Central memory CD8-positive, alpha-beta T cell (primary cell): ENCODE measurements at regions not wholly inside any gene's neighbourhood (a gene's known extent, or its start where the extent isn't known, plus 50 kb on each side); places are given as distances from the start of the nearest gene placed in this dataset.

Experiments
- ATAC-seq: fragments of 150-1000 bp; cut with Tn5 transposase; replicated peaks from 2 replicates; pipeline ENCODE4 v1.10.0; 2022; ENCODE audit warnings: mild to moderate bottlenecking, moderate FRiP score, moderate number of reproducible peaks; ENCODE audit not compliant: poor library complexity, severe bottlenecking; ENCODE audit errors: extremely low read depth
- DNase-seq, 2 donors: peaks; one replicate each; pipeline ENCODE4 v3.0.0; 2021; ENCODE audit warnings: low spot score in 2 of 2
- H3K27ac Mint-ChIP-seq: one replicate; pipeline ENCODE4 v1.8.0; 2022; ENCODE audit warnings: low read depth, mild to moderate bottlenecking, moderate library complexity, mixed read lengths
- H3K27me3 Mint-ChIP-seq: one replicate; pipeline ENCODE4 v1.8.0; 2022; ENCODE audit warnings: mixed read lengths
- H3K36me3 Mint-ChIP-seq: one replicate; pipeline ENCODE4 v1.8.0; 2022; ENCODE audit warnings: mild to moderate bottlenecking, moderate library complexity, mixed read lengths; ENCODE audit not compliant: insufficient read depth
- H3K4me1 Mint-ChIP-seq: one replicate; pipeline ENCODE4 v1.8.0; 2022; ENCODE audit warnings: mixed read lengths
- H3K4me3 Mint-ChIP-seq: one replicate; pipeline ENCODE4 v1.8.0; 2022; ENCODE audit warnings: mild to moderate bottlenecking, moderate library complexity, mixed read lengths
- H3K9me3 Mint-ChIP-seq: one replicate; pipeline ENCODE4 v1.8.0; 2022; ENCODE audit warnings: mixed read lengths

- no peak for ATAC-seq
- Mint-ChIP-seq H3K4me3 (no peak overlapping the region), H3K9me3 (peaks cover 5% of the 10 kb centered on the region), H3K27ac (no peak overlapping the region), H3K36me3 (no peaks in the 10 kb centered on the region), H3K4me1 (no peaks in the 10 kb centered on the region), H3K27me3 (no peaks in the 10 kb centered on the region)
- DNase-seq: no peak
These were observed 288.7 kb upstream of the IGFBP3 start for GRCh38 chr7:46209611-46210388.

GRCh38 chr7:46208635-46209525, 287.8 kb upstream of the IGFBP3 start:
- no peaks in the 10 kb centered on the region for H3K27me3 Mint-ChIP-seq
- H3K36me3 Mint-ChIP-seq: no peaks in the 10 kb centered on the region

GRCh38 chr7:46207931-46208634, 287.0 kb upstream of the IGFBP3 start:
- ATAC-seq (no peak), DNase-seq (no peak)
- peaks cover 5% of the 10 kb centered on the region for H3K9me3 Mint-ChIP-seq
- H3K27me3 Mint-ChIP-seq: no peaks in the 10 kb centered on the region
- H3K36me3 Mint-ChIP-seq: no peaks in the 10 kb centered on the region
- no peaks in the 10 kb centered on the region for H3K4me1 Mint-ChIP-seq
- no peak overlapping the region for H3K27ac Mint-ChIP-seq
- H3K4me3 Mint-ChIP-seq: no peak overlapping the region

More at GRCh38 chr7:46208635-46209525, 287.8 kb upstream of the IGFBP3 start:
- H3K27ac Mint-ChIP-seq: no peak overlapping the region
- ATAC-seq: no peak
- no peak overlapping the region for H3K4me3 Mint-ChIP-seq
- DNase-seq: no peak
- peaks cover 5% of the 10 kb centered on the region for H3K9me3 Mint-ChIP-seq
- no peaks in the 10 kb centered on the region for H3K4me1 Mint-ChIP-seq

GRCh38 chr7:46206476-46207060, 285.5 kb upstream of the IGFBP3 start:
- Mint-ChIP-seq H3K27me3 (no peaks in the 10 kb centered on the region), H3K4me3 (no peak overlapping the region), H3K4me1 (no peaks in the 10 kb centered on the region), H3K9me3 (no peaks in the 10 kb centered on the region), H3K36me3 (no peaks in the 10 kb centered on the region), H3K27ac (no peak overlapping the region)
- DNase-seq: no peak
- no peak for ATAC-seq

GRCh38 chr7:46205478-46205877, 284.4 kb upstream of the IGFBP3 start:
- Mint-ChIP-seq H3K4me1 (no peaks in the 10 kb centered on the region), H3K27me3 (no peaks in the 10 kb centered on the region)

GRCh38 chr7:46203926-46204325, 282.9 kb upstream of the IGFBP3 start:
- Mint-ChIP-seq H3K27ac (no peak overlapping the region), H3K36me3 (no peaks in the 10 kb centered on the region), H3K9me3 (no peaks in the 10 kb centered on the region), H3K4me3 (no peak overlapping the region), H3K4me1 (no peaks in the 10 kb centered on the region), H3K27me3 (no peaks in the 10 kb centered on the region)
- ATAC-seq (no peak), DNase-seq (no peak)

More at GRCh38 chr7:46205478-46205877, 284.4 kb upstream of the IGFBP3 start:
- ATAC-seq (no peak), DNase-seq (no peak)
- Mint-ChIP-seq H3K9me3 (no peaks in the 10 kb centered on the region), H3K27ac (no peak overlapping the region), H3K36me3 (no peaks in the 10 kb centered on the region), H3K4me3 (no peak overlapping the region)

- no peaks in the 10 kb centered on the region for H3K9me3 Mint-ChIP-seq
- DNase-seq: no peak
- no peaks in the 10 kb centered on the region for H3K4me1 Mint-ChIP-seq
- no peak for ATAC-seq
- H3K4me3 Mint-ChIP-seq: no peak overlapping the region
- no peaks in the 10 kb centered on the region for H3K27me3 Mint-ChIP-seq
- no peaks in the 10 kb centered on the region for H3K36me3 Mint-ChIP-seq
- H3K27ac Mint-ChIP-seq: no peak overlapping the region
These were observed 281.3 kb upstream of the IGFBP3 start for GRCh38 chr7:46202379-46202778.

GRCh38 chr7:46201961-46202360, 280.9 kb upstream of the IGFBP3 start:
- Mint-ChIP-seq H3K4me3 (no peak overlapping the region), H3K27ac (no peak overlapping the region), H3K36me3 (no peaks in the 10 kb centered on the region), H3K4me1 (no peaks in the 10 kb centered on the region), H3K27me3 (no peaks in the 10 kb centered on the region), H3K9me3 (no peaks in the 10 kb centered on the region)
- no peak for DNase-seq
- no peak for ATAC-seq

GRCh38 chr7:46198701-46199100, 277.6 kb upstream of the IGFBP3 start:
- no peak for DNase-seq
- Mint-ChIP-seq H3K36me3 (no peaks in the 10 kb centered on the region), H3K27ac (no peak overlapping the region), H3K9me3 (no peaks in the 10 kb centered on the region), H3K27me3 (no peaks in the 10 kb centered on the region), H3K4me1 (no peaks in the 10 kb centered on the region), H3K4me3 (no peak overlapping the region)
- no peak for ATAC-seq

- H3K27ac Mint-ChIP-seq: no peak overlapping the region
- H3K9me3 Mint-ChIP-seq: no peaks in the 10 kb centered on the region
- H3K27me3 Mint-ChIP-seq: no peaks in the 10 kb centered on the region
- no peaks in the 10 kb centered on the region for H3K4me1 Mint-ChIP-seq
- no peaks in the 10 kb centered on the region for H3K36me3 Mint-ChIP-seq
- ATAC-seq: no peak
- no peak for DNase-seq
- H3K4me3 Mint-ChIP-seq: no peak overlapping the region
These were observed 276.9 kb upstream of the IGFBP3 start for GRCh38 chr7:46197785-46198540.

GRCh38 chr7:46195934-46196333, 274.9 kb upstream of the IGFBP3 start:
- ATAC-seq (no peak), DNase-seq (no peak)

GRCh38 chr7:46192271-46192670, 271.2 kb upstream of the IGFBP3 start:
- H3K4me1 Mint-ChIP-seq: no peaks in the 10 kb centered on the region
- H3K27ac Mint-ChIP-seq: no peak overlapping the region
- H3K27me3 Mint-ChIP-seq: no peaks in the 10 kb centered on the region
- ATAC-seq (no peak), DNase-seq (no peak)
- H3K9me3 Mint-ChIP-seq: peaks cover 6% of the 10 kb centered on the region
- no peaks in the 10 kb centered on the region for H3K36me3 Mint-ChIP-seq
- no peak overlapping the region for H3K4me3 Mint-ChIP-seq

More at GRCh38 chr7:46195934-46196333, 274.9 kb upstream of the IGFBP3 start:
- Mint-ChIP-seq H3K27ac (no peak overlapping the region), H3K36me3 (no peaks in the 10 kb centered on the region), H3K27me3 (no peaks in the 10 kb centered on the region), H3K4me3 (no peak overlapping the region), H3K4me1 (no peaks in the 10 kb centered on the region), H3K9me3 (no peaks in the 10 kb centered on the region)
